Coronary artery (tissue), 2 donors: ENCODE measurements at regions not wholly inside any gene's neighbourhood (a gene's known extent, or its start where the extent isn't known, plus 50 kb on each side); places are given as distances from the start of the nearest gene placed in this dataset.

Experiments used
- DNase-seq: peaks from one replicate; pipeline ENCODE4 v3.0.0-alpha.2; 2017; ENCODE audit warnings: low spot score
- H3K27ac ChIP-seq, 2 donors: fragments of 200-600 bp; sonication (generic); one replicate each; pipeline ENCODE4 v1.5.1; 2016 to 2019
- H3K4me3 ChIP-seq: fragments of 200-600 bp; sonication (generic); 2 replicates; pipeline ENCODE4 v1.5.1; 2016; ENCODE audit warnings: mild to moderate bottlenecking, moderate library complexity
- CTCF ChIP-seq: fragments of 200-600 bp; sonication (generic); IDR thresholded peaks from one replicate; pipeline ENCODE4 v1.5.1; 2019; ENCODE audit warnings: antibody characterized with exemption

DNA sequence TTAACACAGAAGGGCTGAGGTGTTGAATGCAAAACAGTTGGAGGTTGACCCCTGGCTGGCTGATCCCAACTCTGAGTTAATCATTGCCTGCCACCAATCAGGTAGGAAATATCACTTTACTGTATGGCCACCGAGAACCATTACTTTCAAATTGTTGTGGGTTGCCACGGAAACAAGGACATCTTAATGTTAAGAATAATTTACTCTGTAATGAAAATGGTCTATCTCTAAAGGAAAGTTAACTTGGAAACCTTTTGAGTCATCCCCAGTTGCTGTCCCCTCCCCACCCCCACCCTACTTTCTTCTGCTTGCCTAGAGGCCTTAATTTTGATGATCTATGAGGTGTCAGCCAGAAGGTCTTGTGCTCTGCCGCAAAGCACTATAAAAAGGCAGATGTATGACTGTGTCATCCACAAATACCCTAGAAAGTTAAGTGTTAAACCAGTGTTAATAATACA lies 78.7 kb upstream of the SNRK start:
- Histone ChIP-seq H3K27ac (no peak overlapping the region), H3K4me3 (no peak overlapping the region)
- no peak for DNase-seq
- TF ChIP-seq CTCF = no peak

- Histone ChIP-seq H3K27ac (no peak overlapping the region), H3K4me3 (no peak overlapping the region)
- TF ChIP-seq CTCF = no peak
- no peak for DNase-seq
These were observed 79.7 kb upstream of the SNRK start for GRCh38 chr3:43206632-43207031.

DNA sequence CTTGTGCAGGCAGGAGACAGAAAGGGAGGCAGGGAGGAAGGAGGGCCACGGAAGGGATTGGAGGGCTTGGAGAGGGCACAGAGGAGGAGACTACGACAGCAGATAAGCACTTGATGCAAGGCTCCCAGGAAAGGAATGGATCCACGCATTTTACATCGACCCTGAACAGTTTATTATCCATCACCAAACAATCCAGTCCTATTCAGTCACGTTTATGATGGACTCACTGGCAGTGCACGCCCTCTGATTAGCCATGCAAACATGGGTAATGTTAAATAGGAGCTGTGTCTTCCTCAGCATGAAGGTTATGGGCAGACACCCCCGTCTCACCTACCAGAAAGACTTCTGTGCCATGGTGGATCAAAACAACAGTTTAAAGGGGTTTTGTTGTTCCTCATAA lies 80.2 kb upstream of the SNRK start:
- DNase-seq = no peak
- no peak for TF ChIP-seq CTCF
- Histone ChIP-seq H3K4me3 (no peak overlapping the region), H3K27ac (no peak overlapping the region)

DNA sequence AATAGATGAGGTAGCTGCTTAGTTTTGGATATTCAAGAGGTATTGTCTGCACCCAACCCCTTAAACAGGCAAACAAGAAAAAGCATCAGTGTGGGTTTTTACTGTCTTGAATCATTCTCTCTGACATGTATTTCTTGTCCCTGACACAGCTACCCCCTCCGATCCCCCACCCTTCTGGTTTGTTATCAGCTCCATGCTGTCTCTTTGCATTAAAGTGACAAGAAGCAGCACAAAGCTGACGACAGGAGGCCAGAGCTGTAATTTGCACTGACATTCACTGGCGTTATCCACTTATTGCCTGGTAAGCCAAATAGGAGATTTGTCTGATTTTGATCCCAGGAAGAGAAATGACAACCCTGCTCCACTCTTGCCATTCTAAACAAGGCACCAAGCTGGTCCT lies 83.3 kb upstream of the SNRK start:
- TF ChIP-seq CTCF = no peak

GRCh38 chr3:43201581-43201980 lies 84.8 kb upstream of the SNRK start:
- Histone ChIP-seq H3K27ac (no peak overlapping the region), H3K4me3 (no peak overlapping the region)
- TF ChIP-seq CTCF = no peak
- DNase-seq = no peak

More for the DNA sequence above, 83.3 kb upstream of the SNRK start:
- Histone ChIP-seq H3K4me3 (no peak overlapping the region), H3K27ac (no peak overlapping the region)
- no peak for DNase-seq

GRCh38 chr3:43199645-43200306 lies 86.6 kb upstream of the SNRK start:
- no peak overlapping the region for H3K4me3 ChIP-seq
- no peak for TF ChIP-seq CTCF
- H3K27ac ChIP-seq = no peak overlapping the region
- no peak for DNase-seq
